CD14-positive monocyte (primary cell): ENCODE measurements at regions not wholly inside any gene's neighbourhood (a gene's known extent, or its start where the extent isn't known, plus 50 kb on each side); places are given as distances from the start of the nearest gene placed in this dataset.

Source experiments
- DNase-seq, 3 donors: peaks; one replicate each; pipeline ENCODE4 v3.0.0-alpha.2; 2011 to 2022
- H2AFZ ChIP-seq: 2 replicates; pipeline ENCODE4 v1.6.0; 2012; ENCODE audit warnings: mild to moderate bottlenecking, low read depth, low read length, inconsistent platforms; ENCODE audit not compliant: insufficient read depth, poor library complexity, severe bottlenecking
- H3K27ac ChIP-seq, 2 donors: 1 replicate in 1 of 2; 2 replicates in 1 of 2; pipeline ENCODE4 v1.5.1; 2012 to 2013; ENCODE audit warnings: low read length in 2 of 2, control low read depth in 1 of 2, inconsistent platforms in 1 of 2, low read depth in 1 of 2, mild to moderate bottlenecking in 1 of 2
- H3K27me3 ChIP-seq, 2 donors: one replicate each; pipeline versions ENCODE4 v1.6.0 to v1.6.1; 2011 to 2013; ENCODE audit warnings: low read length in 2 of 2; ENCODE audit not compliant: control insufficient read depth in 2 of 2, insufficient read depth in 2 of 2
- H3K36me3 ChIP-seq, 2 donors: replicated peaks in 1 of 2; 1 replicate in 1 of 2; 2 replicates in 1 of 2; pipeline versions ENCODE4 v1.5.1 to v1.6.1; 2012 to 2013; ENCODE audit warnings: low read length in 2 of 2, control low read depth in 1 of 2, inconsistent platforms in 1 of 2, mild to moderate bottlenecking in 1 of 2; ENCODE audit not compliant: insufficient read depth in 2 of 2, control insufficient read depth in 1 of 2
- H3K4me1 ChIP-seq, 2 donors: 1 replicate in 1 of 2; 2 replicates in 1 of 2; pipeline versions ENCODE4 v1.5.1 to v1.6.1; 2012 to 2013; ENCODE audit warnings: low read length in 2 of 2, control low read depth in 1 of 2, inconsistent platforms in 1 of 2, mild to moderate bottlenecking in 1 of 2, moderate library complexity in 1 of 2; ENCODE audit not compliant: insufficient read depth in 2 of 2, control insufficient read depth in 1 of 2
- H3K4me2 ChIP-seq: replicated peaks from 2 replicates; pipeline ENCODE3; 2012; ENCODE audit warnings: low read length, moderate library complexity, mild to moderate bottlenecking; ENCODE audit not compliant: poor library complexity, severe bottlenecking; ENCODE audit errors: extremely low read depth
- H3K4me3 ChIP-seq, 3 experiments: fragments of 200-600 bp in 1 of 3; sonication (generic) in 1 of 3; replicated peaks in 1 of 3; 1 replicate in 2 of 3; 2 replicates in 1 of 3; pipeline ENCODE4 v1.5.1; 2011 to 2013; ENCODE audit warnings: low read length in 3 of 3, mild to moderate bottlenecking in 3 of 3, control low read depth in 2 of 3, low read depth in 2 of 3, inconsistent platforms in 1 of 3, moderate library complexity in 1 of 3
- H3K79me2 ChIP-seq: 2 replicates; pipeline ENCODE4 v1.6.0; 2012; ENCODE audit warnings: mild to moderate bottlenecking, control low read depth, inconsistent platforms, low read length, moderate library complexity; ENCODE audit not compliant: insufficient read depth
- H3K9ac ChIP-seq: 2 replicates; pipeline ENCODE4 v1.6.0; 2017; ENCODE audit warnings: low read length, mild to moderate bottlenecking; ENCODE audit not compliant: insufficient read depth, poor library complexity, severe bottlenecking
- H3K9me3 ChIP-seq, 2 donors: replicated peaks in 1 of 2; 1 replicate in 1 of 2; 2 replicates in 1 of 2; pipeline versions ENCODE4 v1.5.1 to v1.6.1; 2012 to 2013; ENCODE audit warnings: low read length in 2 of 2, control low read depth in 1 of 2; ENCODE audit not compliant: control insufficient read depth in 1 of 2, insufficient read depth in 1 of 2
- H4K20me1 ChIP-seq: 2 replicates; pipeline ENCODE4 v1.6.0; 2012; ENCODE audit warnings: mild to moderate bottlenecking, low read length, control low read depth, moderate library complexity; ENCODE audit not compliant: insufficient read depth
- H3K27ac Mint-ChIP-seq, 7 donors: one replicate each; pipeline ENCODE4 v1.8.0; 2020; ENCODE audit warnings: mild to moderate bottlenecking in 7 of 7, mixed read lengths in 7 of 7, moderate library complexity in 6 of 7, inconsistent platforms in 2 of 7
- H3K27me3 Mint-ChIP-seq, 3 donors: one replicate each; pipeline ENCODE4 v1.8.0; 2021 to 2022; ENCODE audit warnings: low read depth in 3 of 3, mild to moderate bottlenecking in 3 of 3, mixed read lengths in 3 of 3, moderate library complexity in 3 of 3, inconsistent platforms in 1 of 3
- H3K36me3 Mint-ChIP-seq, 2 donors: one replicate each; pipeline ENCODE4 v1.8.0; 2020; ENCODE audit warnings: mixed read lengths in 2 of 2, inconsistent platforms in 1 of 2, mild to moderate bottlenecking in 1 of 2
- H3K4me1 Mint-ChIP-seq: one replicate; pipeline ENCODE4 v1.8.0; 2020; ENCODE audit warnings: mild to moderate bottlenecking, mixed read lengths
- H3K4me3 Mint-ChIP-seq, 2 donors: one replicate each; pipeline ENCODE4 v1.8.0; 2020; ENCODE audit warnings: mild to moderate bottlenecking in 2 of 2, mixed read lengths in 2 of 2, moderate library complexity in 1 of 2
- H3K9me3 Mint-ChIP-seq, 7 donors: one replicate each; pipeline ENCODE4 v1.8.0; 2020 to 2022; ENCODE audit warnings: mixed read lengths in 7 of 7, mild to moderate bottlenecking in 6 of 7, moderate library complexity in 6 of 7, inconsistent platforms in 2 of 7
- WGBS: methylation state at CpG from one replicate; pipeline ENCODE4 v1.1.5; 2013; ENCODE audit warnings: missing lambda C conversion rate; ENCODE audit not compliant: insufficient coverage; 5-methylcytosine and 5-hydroxymethylcytosine counted together
- intact Hi-C, 2 donors: fragments of 100-400 bp; cut with micrococcal nuclease; formaldehyde crosslinking; loops; one replicate each; pipeline versions ENCODE4 v1.15.0 to v1.15.1; 2023
- TF ChIP-seq, protein P1 (sequence below): fragments of 200-600 bp; IDR thresholded peaks from one replicate; pipeline ENCODE4 v1.8.0; 2022; ENCODE audit warnings: antibody characterized with exemption, mild to moderate bottlenecking

DNA sequence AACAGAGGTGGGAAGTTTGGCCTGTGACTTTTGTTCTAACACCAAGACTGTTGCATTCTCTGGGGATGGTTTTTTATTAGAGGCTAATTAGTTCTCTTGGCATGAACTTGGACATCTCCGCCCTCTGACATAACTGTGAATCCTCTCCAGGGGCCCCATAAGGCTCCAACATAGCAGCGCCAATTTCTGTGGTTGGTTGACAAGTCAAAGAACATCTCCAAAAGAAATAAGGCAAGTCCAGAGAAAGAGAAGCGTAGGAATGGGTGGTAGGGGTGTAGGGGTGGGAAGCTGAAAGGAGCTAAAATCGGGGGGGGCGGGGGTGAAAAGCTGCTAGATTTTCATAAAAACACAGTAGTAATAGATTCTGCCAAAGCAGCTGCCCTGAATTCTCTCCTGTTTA is 81.0 kb upstream of the DAB2 start:
- no peaks in the 10 kb centered on the region for H3K27me3 ChIP-seq
- WGBS = 100% methylated on average over 1 of the region's 5 CpGs
- TF ChIP-seq, protein P1, sequence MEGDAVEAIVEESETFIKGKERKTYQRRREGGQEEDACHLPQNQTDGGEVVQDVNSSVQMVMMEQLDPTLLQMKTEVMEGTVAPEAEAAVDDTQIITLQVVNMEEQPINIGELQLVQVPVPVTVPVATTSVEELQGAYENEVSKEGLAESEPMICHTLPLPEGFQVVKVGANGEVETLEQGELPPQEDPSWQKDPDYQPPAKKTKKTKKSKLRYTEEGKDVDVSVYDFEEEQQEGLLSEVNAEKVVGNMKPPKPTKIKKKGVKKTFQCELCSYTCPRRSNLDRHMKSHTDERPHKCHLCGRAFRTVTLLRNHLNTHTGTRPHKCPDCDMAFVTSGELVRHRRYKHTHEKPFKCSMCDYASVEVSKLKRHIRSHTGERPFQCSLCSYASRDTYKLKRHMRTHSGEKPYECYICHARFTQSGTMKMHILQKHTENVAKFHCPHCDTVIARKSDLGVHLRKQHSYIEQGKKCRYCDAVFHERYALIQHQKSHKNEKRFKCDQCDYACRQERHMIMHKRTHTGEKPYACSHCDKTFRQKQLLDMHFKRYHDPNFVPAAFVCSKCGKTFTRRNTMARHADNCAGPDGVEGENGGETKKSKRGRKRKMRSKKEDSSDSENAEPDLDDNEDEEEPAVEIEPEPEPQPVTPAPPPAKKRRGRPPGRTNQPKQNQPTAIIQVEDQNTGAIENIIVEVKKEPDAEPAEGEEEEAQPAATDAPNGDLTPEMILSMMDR = no peak
- no peaks in the 10 kb centered on the region for H3K79me2 ChIP-seq
- Mint-ChIP-seq H3K9me3 (no peaks in the 10 kb centered on the region), H3K4me1 (peaks cover 23% of the 10 kb centered on the region), H3K4me3 (no peak overlapping the region), H3K36me3 (no peaks in the 10 kb centered on the region), H3K27me3 (peaks cover 0 to 3% (median 3%) of the 10 kb centered on the region in 3 donors), H3K27ac (no peak overlapping the region)
- H3K27ac ChIP-seq = no peak overlapping the region
- no peak overlapping the region for H3K4me3 ChIP-seq
- no peak overlapping the region for H3K4me2 ChIP-seq
- intact Hi-C loops = loop anchor here in 1 of 2 donors (10.0 kb wide), 1 partner anchor 61 kb away; no protein-coding TSS in a partner anchor
- peaks cover 17 to 21% of the 10 kb centered on the region in 2 donors for H3K4me1 ChIP-seq
- no peak overlapping the region for H2AFZ ChIP-seq
- no peaks in the 10 kb centered on the region for H3K9me3 ChIP-seq
- no peak for DNase-seq
- no peaks in the 10 kb centered on the region for H3K36me3 ChIP-seq
- no peak overlapping the region for H3K9ac ChIP-seq
- no peaks in the 10 kb centered on the region for H4K20me1 ChIP-seq

DNA sequence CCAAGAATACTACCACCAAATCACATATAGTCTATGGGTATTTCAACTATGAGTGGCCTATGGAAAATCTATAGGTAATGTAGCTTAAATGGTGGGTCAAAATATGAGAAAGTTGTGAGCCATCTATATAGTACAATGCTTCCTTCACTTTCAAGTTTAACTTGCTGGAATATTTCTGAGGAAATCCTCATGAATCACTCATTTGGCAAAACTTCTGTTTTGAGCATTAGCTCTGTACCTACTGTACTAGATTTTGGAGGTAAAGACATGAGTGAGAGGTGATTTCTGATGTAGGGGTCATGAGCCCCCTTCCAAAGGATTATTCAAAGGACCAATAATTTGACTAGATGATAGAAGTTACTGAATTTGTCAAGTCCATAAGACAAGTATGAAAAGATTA is 80.6 kb upstream of the DAB2 start:
- intact Hi-C loops = loop anchor here in 1 of 2 donors (10.0 kb wide), 1 partner anchor 61 kb away; no protein-coding TSS in a partner anchor

More for the DNA sequence above, 80.6 kb upstream of the DAB2 start:
- peaks cover 17 to 21% of the 10 kb centered on the region in 2 donors for H3K4me1 ChIP-seq
- Mint-ChIP-seq H3K4me3 (no peak overlapping the region), H3K4me1 (peaks cover 23% of the 10 kb centered on the region), H3K9me3 (no peaks in the 10 kb centered on the region), H3K36me3 (no peaks in the 10 kb centered on the region), H3K27me3 (peaks cover 0 to 3% (median 3%) of the 10 kb centered on the region in 3 donors), H3K27ac (no peak overlapping the region)
- H3K4me2 ChIP-seq = no peak overlapping the region
- TF ChIP-seq, protein P1 = no peak
- no peaks in the 10 kb centered on the region for H3K36me3 ChIP-seq
- no peak for DNase-seq
- no peak overlapping the region for H3K9ac ChIP-seq
- no peak overlapping the region for H3K4me3 ChIP-seq
- H2AFZ ChIP-seq = no peak overlapping the region
- no peaks in the 10 kb centered on the region for H3K79me2 ChIP-seq
- H3K27me3 ChIP-seq = no peaks in the 10 kb centered on the region
- no peaks in the 10 kb centered on the region for H3K9me3 ChIP-seq
- H3K27ac ChIP-seq = no peak overlapping the region
- H4K20me1 ChIP-seq = no peaks in the 10 kb centered on the region
